ENCODE measurements at regions not wholly inside any gene's neighbourhood (a gene's known extent, or its start where the extent isn't known, plus 50 kb on each side); places are given as distances from the start of the nearest gene placed in this dataset.

- DNase-seq (no peak), ATAC-seq (no peak)
- Histone ChIP-seq H3K4me1 (no peaks in the 10 kb centered on the region), H3K27me3 (ENCODE audit: insufficient read depth in 3 of 3, low read length in 2 of 3) (no peaks in the 10 kb centered on the region), H3K27ac (no peak overlapping the region), H3K4me3 (no peak overlapping the region), H3K9me3 (no peaks in the 10 kb centered on the region), H3K36me3 (ENCODE audit: insufficient read depth in 1 of 2, low read depth in 1 of 2) (no peaks in the 10 kb centered on the region)
- 90 to 92% (median 92%) methylated on average over 3 of the region's 3 CpGs for WGBS, 3 donors
- intact Hi-C loops (cut with DNase I) = no loop called here
- TF ChIP-seq, protein P1, sequence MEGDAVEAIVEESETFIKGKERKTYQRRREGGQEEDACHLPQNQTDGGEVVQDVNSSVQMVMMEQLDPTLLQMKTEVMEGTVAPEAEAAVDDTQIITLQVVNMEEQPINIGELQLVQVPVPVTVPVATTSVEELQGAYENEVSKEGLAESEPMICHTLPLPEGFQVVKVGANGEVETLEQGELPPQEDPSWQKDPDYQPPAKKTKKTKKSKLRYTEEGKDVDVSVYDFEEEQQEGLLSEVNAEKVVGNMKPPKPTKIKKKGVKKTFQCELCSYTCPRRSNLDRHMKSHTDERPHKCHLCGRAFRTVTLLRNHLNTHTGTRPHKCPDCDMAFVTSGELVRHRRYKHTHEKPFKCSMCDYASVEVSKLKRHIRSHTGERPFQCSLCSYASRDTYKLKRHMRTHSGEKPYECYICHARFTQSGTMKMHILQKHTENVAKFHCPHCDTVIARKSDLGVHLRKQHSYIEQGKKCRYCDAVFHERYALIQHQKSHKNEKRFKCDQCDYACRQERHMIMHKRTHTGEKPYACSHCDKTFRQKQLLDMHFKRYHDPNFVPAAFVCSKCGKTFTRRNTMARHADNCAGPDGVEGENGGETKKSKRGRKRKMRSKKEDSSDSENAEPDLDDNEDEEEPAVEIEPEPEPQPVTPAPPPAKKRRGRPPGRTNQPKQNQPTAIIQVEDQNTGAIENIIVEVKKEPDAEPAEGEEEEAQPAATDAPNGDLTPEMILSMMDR (IDR thresholded peaks at IDR 0.05) = no peak
Observed at GRCh38 chr3:661356-661755, 431.5 kb upstream of the CNTN6 start.

- TF ChIP-seq, protein P1 (IDR thresholded peaks at IDR 0.05) = no peak
- Histone ChIP-seq H3K36me3 (ENCODE audit: insufficient read depth in 1 of 2, low read depth in 1 of 2) (no peaks in the 10 kb centered on the region), H3K27ac (no peak overlapping the region), H3K4me3 (no peak overlapping the region), H3K9me3 (peaks cover 9% of the 10 kb centered on the region), H3K4me1 (no peaks in the 10 kb centered on the region), H3K27me3 (ENCODE audit: insufficient read depth in 3 of 3, low read length in 2 of 3) (no peaks in the 10 kb centered on the region)
- WGBS, 3 donors = 84 to 91% (median 84%) methylated on average over 2 of the region's 2 CpGs
- no peak for ATAC-seq
- intact Hi-C loops (cut with DNase I) = no loop called here
- no peak for DNase-seq
Observed at GRCh38 chr3:674116-674515, 418.7 kb upstream of the CNTN6 start.

DNA sequence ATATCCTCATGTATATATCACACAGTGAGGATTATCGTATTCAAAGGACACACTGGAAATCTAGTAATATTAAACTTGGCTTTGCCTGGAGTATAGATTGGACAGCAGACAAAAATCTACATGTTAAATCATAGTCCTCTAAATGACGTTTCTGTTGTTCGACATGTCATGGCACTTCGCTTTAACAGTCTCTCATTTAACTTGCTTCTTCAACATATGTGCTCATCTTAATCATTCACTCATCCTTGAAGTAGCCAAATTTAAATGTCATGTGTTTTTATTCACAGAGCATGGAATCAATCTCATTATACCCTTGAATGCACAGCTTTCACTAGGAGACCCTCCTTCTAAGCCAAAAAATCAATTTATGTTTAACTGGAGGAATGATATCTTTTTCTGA, 417.0 kb upstream of the CNTN6 start:
- DNase-seq = no peak
- WGBS, 3 donors = 81 to 90% (median 85%) methylated on average over 4 of the region's 4 CpGs

GRCh38 chr3:683770-684169, 409.1 kb upstream of the CNTN6 start:
- Histone ChIP-seq H3K27me3 (ENCODE audit: insufficient read depth in 3 of 3, low read length in 2 of 3) (no peaks in the 10 kb centered on the region), H3K4me3 (no peak overlapping the region), H3K27ac (no peak overlapping the region), H3K36me3 (ENCODE audit: insufficient read depth in 1 of 2, low read depth in 1 of 2) (no peaks in the 10 kb centered on the region), H3K9me3 (no peaks in the 10 kb centered on the region), H3K4me1 (no peaks in the 10 kb centered on the region)
- intact Hi-C loops (cut with DNase I) = no loop called here
- TF ChIP-seq, protein P1 (IDR thresholded peaks at IDR 0.05) = no peak
- DNase-seq = no peak
- 68 to 78% (median 69%) methylated on average over 2 of the region's 2 CpGs for WGBS, 3 donors
- ATAC-seq = no peak

More for the DNA sequence above, 417.0 kb upstream of the CNTN6 start:
- TF ChIP-seq, protein P1 (IDR thresholded peaks at IDR 0.05) = no peak
- Histone ChIP-seq H3K4me3 (no peak overlapping the region), H3K36me3 (ENCODE audit: insufficient read depth in 1 of 2, low read depth in 1 of 2) (no peaks in the 10 kb centered on the region), H3K27ac (no peak overlapping the region), H3K9me3 (peaks cover 9% of the 10 kb centered on the region), H3K27me3 (ENCODE audit: insufficient read depth in 3 of 3, low read length in 2 of 3) (no peaks in the 10 kb centered on the region), H3K4me1 (no peaks in the 10 kb centered on the region)
- intact Hi-C loops (cut with DNase I) = no loop called here
- no peak for ATAC-seq

- Histone ChIP-seq H3K27ac (no peak overlapping the region), H3K27me3 (ENCODE audit: insufficient read depth in 3 of 3, low read length in 2 of 3) (no peaks in the 10 kb centered on the region), H3K36me3 (ENCODE audit: insufficient read depth in 1 of 2, low read depth in 1 of 2) (no peaks in the 10 kb centered on the region), H3K4me1 (no peaks in the 10 kb centered on the region), H3K9me3 (no peaks in the 10 kb centered on the region), H3K4me3 (no peak overlapping the region)
- ATAC-seq (no peak), DNase-seq (peak in 1 of 2 donors; percentile 27)
- TF ChIP-seq, protein P1 (IDR thresholded peaks at IDR 0.05) = no peak
- 77 to 79% (median 79%) methylated on average over 4 of the region's 4 CpGs for WGBS, 3 donors
- intact Hi-C loops (cut with DNase I) = no loop called here
Observed at GRCh38 chr3:690770-691169, 402.1 kb upstream of the CNTN6 start.

All from psoas muscle (tissue), 7 donors.